Keratinocyte (primary cell): ENCODE measurements at regions not wholly inside any gene's neighbourhood (a gene's known extent, or its start where the extent isn't known, plus 50 kb on each side); places are given as distances from the start of the nearest gene placed in this dataset.

Source experiments
- DNase-seq: peaks from one replicate; pipeline ENCODE4 v3.0.0-alpha.2; 2011; ENCODE audit warnings: low read depth, missing footprints, low spot score
- FAIRE-seq: peaks from 2 replicates; lab custom pipeline; 2011; peaks lifted over from hg19 to GRCh38; lab: Jason Lieb, UNC
- H2AFZ ChIP-seq: 2 replicates; pipeline ENCODE4 v1.6.0; 2012; ENCODE audit warnings: low read length, control low read depth, inconsistent platforms; ENCODE audit not compliant: control insufficient read depth
- H3K27ac ChIP-seq: 2 replicates; pipeline ENCODE4 v1.5.1; 2011; ENCODE audit warnings: low read length; ENCODE audit not compliant: control insufficient read depth, insufficient read depth
- H3K27me3 ChIP-seq: 3 replicates; pipeline ENCODE4 v1.6.0; 2011; ENCODE audit warnings: low read length; ENCODE audit not compliant: control insufficient read depth, insufficient read depth; ENCODE audit errors: extremely low read depth
- H3K36me3 ChIP-seq, 2 experiments: 2 replicates in 1 of 2; 3 replicates in 1 of 2; pipeline ENCODE4 v1.5.1; 2011; ENCODE audit warnings: low read length in 2 of 2, mild to moderate bottlenecking in 1 of 2; ENCODE audit not compliant: control insufficient read depth in 2 of 2, insufficient read depth in 2 of 2; ENCODE audit errors: extremely low read depth in 1 of 2
- H3K4me1 ChIP-seq: 3 replicates; pipeline ENCODE4 v1.5.1; 2011; ENCODE audit warnings: low read length; ENCODE audit not compliant: control insufficient read depth, insufficient read depth; ENCODE audit errors: extremely low read depth
- H3K4me2 ChIP-seq: 3 replicates; pipeline ENCODE4 v1.6.0; 2011; ENCODE audit warnings: low read depth, low read length; ENCODE audit not compliant: control insufficient read depth, insufficient read depth; ENCODE audit errors: extremely low read depth
- H3K4me3 ChIP-seq, 3 experiments: fragments of 200-600 bp in 1 of 3; sonication (generic) in 1 of 3; 2 replicates in 2 of 3; 3 replicates in 1 of 3; pipeline ENCODE4 v1.5.1; 2011 to 2016; ENCODE audit warnings: low read length in 3 of 3, mild to moderate bottlenecking in 3 of 3, control low read depth in 2 of 3, inconsistent platforms in 1 of 3, low read depth in 1 of 3, mixed read lengths in 1 of 3, mixed run types in 1 of 3, moderate library complexity in 1 of 3; ENCODE audit not compliant: control insufficient read depth in 2 of 3, insufficient read depth in 2 of 3; ENCODE audit errors: extremely low read depth in 1 of 3
- H3K79me2 ChIP-seq: 2 replicates; pipeline ENCODE4 v1.6.0; 2012; ENCODE audit warnings: low read length; ENCODE audit not compliant: control insufficient read depth, insufficient read depth
- H3K9ac ChIP-seq: 3 replicates; pipeline ENCODE4 v1.6.0; 2011; ENCODE audit warnings: low read length; ENCODE audit not compliant: control insufficient read depth, insufficient read depth; ENCODE audit errors: extremely low read depth
- H3K9me1 ChIP-seq: 3 replicates; pipeline ENCODE4 v1.6.0; 2011; ENCODE audit warnings: low read length; ENCODE audit not compliant: control insufficient read depth, insufficient read depth; ENCODE audit errors: extremely low read depth
- H3K9me3 ChIP-seq: 2 replicates; pipeline ENCODE4 v1.5.1; 2012; ENCODE audit warnings: low read depth, low read length; ENCODE audit not compliant: control insufficient read depth
- H4K20me1 ChIP-seq: 3 replicates; pipeline ENCODE4 v1.6.0; 2011; ENCODE audit warnings: low read length; ENCODE audit not compliant: control insufficient read depth, insufficient read depth; ENCODE audit errors: extremely low read depth
- EZH2 ChIP-seq: IDR thresholded peaks from one replicate; pipeline ENCODE4 v1.6.1; 2012; ENCODE audit warnings: inconsistent platforms, mild to moderate bottlenecking, low read length, moderate library complexity
- dilution Hi-C: fragments of 300-500 bp; cut with MboI; formaldehyde crosslinking; loops from one replicate; pipeline ENCODE4 v1.7.0; 2020; ENCODE audit warnings: low sequenced_read_pairs; ENCODE audit not compliant: extremely low pct_ligation_motif_present
- TF ChIP-seq, protein P1 (sequence below), 3 experiments: IDR thresholded peaks in 1 of 3; conservative IDR thresholded peaks in 1 of 3; optimal IDR thresholded peaks in 1 of 3; 2 replicates in 2 of 3; 3 replicates in 1 of 3; pipeline versions ENCODE3 to v1.5.1; 2011; ENCODE audit warnings: low read length in 3 of 3, mild to moderate bottlenecking in 3 of 3, moderate library complexity in 2 of 3, control low read depth in 1 of 3, inconsistent platforms in 1 of 3; ENCODE audit not compliant: insufficient read depth in 2 of 3; ENCODE audit errors: extremely low read depth in 1 of 3

DNA sequence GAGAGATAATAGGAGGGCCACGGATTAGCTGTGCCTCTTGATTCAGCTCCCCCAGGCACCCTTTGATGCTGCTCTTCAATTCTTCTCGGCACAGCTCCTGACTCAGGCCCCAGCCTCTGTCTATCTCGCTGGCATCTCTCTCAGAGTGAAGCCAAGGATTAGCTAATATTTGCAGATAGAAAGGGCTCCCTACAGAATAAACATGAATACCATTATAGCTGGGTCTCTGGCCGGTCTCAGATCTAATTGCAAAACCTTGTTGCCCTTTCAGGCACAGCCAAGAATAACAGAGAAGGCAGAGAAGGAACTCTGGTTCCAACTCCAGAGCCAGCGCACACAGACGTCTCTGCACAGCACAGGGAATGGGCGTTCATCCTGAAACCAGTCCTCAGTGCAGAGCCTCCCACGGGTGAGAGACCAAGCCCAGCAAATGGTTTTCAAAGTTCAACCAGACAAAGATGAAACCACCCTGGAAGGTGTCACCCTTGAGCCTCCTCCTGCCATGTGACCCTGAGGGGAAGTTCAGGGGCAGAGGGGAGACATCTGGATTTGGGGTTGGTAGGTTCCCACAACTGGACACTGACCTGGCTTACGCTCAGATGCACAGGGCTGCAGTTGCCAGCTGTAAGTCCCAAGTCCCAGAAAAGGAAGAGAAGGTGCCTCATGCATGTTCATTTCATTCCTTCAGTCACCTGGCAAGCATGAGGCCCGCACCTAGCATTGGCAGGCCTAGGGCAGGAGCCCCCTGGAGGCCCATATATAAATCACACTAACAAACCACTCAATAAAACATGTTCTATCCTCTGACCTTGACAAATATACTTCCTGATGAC lies 394.0 kb downstream of the NPHP4 start:
- Histone ChIP-seq H3K36me3 (no peaks in the 10 kb centered on the region), H3K4me1 (no peaks in the 10 kb centered on the region), H3K9ac (no peak overlapping the region), H3K4me3 (no peak overlapping the region), H3K4me2 (no peak overlapping the region), H3K27ac (no peak overlapping the region), H4K20me1 (no peaks in the 10 kb centered on the region), H3K9me1 (no peaks in the 10 kb centered on the region), H3K9me3 (peaks cover 2% of the 10 kb centered on the region), H3K79me2 (no peaks in the 10 kb centered on the region), H3K27me3 (no peaks in the 10 kb centered on the region), H2AFZ (no peak overlapping the region)
- FAIRE-seq (no peak), DNase-seq (no peak)
- TF ChIP-seq, protein P1, sequence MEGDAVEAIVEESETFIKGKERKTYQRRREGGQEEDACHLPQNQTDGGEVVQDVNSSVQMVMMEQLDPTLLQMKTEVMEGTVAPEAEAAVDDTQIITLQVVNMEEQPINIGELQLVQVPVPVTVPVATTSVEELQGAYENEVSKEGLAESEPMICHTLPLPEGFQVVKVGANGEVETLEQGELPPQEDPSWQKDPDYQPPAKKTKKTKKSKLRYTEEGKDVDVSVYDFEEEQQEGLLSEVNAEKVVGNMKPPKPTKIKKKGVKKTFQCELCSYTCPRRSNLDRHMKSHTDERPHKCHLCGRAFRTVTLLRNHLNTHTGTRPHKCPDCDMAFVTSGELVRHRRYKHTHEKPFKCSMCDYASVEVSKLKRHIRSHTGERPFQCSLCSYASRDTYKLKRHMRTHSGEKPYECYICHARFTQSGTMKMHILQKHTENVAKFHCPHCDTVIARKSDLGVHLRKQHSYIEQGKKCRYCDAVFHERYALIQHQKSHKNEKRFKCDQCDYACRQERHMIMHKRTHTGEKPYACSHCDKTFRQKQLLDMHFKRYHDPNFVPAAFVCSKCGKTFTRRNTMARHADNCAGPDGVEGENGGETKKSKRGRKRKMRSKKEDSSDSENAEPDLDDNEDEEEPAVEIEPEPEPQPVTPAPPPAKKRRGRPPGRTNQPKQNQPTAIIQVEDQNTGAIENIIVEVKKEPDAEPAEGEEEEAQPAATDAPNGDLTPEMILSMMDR (optimal IDR thresholded peaks at IDR 0.05 in 1 of 3, IDR thresholded peaks at IDR 0.05 in 1 of 3, conservative IDR thresholded peaks at IDR 0.05 in 1 of 3; ENCODE audit: extremely low read depth in 1 of 3, insufficient read depth in 2 of 3, low read length in 3 of 3): no peak
- TF ChIP-seq EZH2: no peak
- dilution Hi-C loops: no loop called here

DNA sequence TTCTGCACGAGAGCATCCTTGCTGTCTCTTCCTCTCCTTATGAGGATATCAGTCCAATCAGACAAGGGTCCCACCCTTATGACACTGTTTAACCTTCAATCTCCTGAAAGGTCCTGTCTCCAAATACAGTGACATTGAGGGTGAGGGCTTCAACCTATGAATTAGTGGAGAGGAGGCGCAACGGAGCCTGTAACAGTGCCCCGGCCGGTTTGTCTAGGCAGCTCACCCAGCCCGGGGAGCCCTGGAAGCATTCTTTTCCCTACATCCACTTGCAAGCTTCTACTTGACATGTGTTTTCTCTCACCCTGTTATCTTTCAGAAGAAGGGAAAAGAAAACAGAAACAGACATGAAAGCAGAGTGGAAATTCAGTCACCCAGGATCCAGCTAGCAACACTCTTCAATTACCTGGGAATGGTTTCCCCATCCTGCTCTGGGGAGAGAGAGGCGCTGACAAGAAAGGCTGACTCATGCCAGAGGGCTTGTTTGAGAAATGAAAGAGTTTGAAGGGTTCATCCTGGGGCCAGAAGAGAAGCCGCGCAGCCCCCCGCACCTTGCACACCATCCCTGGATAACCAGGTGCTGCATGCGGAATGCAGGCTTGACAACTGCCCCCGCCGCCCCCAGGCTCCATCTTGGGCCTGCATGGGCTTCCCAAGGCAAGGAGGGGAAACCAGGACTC lies 394.9 kb downstream of the NPHP4 start:
- no peaks in the 10 kb centered on the region for H3K4me1 ChIP-seq

More for the DNA sequence above, 394.9 kb downstream of the NPHP4 start:
- no peak for DNase-seq
- no peaks in the 10 kb centered on the region for H3K9me1 ChIP-seq
- no peak overlapping the region for H3K9ac ChIP-seq
- peaks cover 2% of the 10 kb centered on the region for H3K9me3 ChIP-seq
- H2AFZ ChIP-seq: no peak overlapping the region
- FAIRE-seq: no peak
- H3K27me3 ChIP-seq: no peaks in the 10 kb centered on the region
- no peak overlapping the region for H3K27ac ChIP-seq
- H3K4me2 ChIP-seq: no peak overlapping the region
- dilution Hi-C loops: no loop called here
- no peaks in the 10 kb centered on the region for H3K79me2 ChIP-seq
- H3K36me3 ChIP-seq: no peaks in the 10 kb centered on the region
- no peaks in the 10 kb centered on the region for H4K20me1 ChIP-seq
- no peak overlapping the region for H3K4me3 ChIP-seq
- no peak for TF ChIP-seq EZH2
